T47D (cell line): ENCODE measurements at regions not wholly inside any gene's neighbourhood (a gene's known extent, or its start where the extent isn't known, plus 50 kb on each side); places are given as distances from the start of the nearest gene placed in this dataset.

Source experiments
- DNase-seq, 2 experiments: peaks; one replicate each; pipeline versions ENCODE4 v3.0.0 to v3.0.0-alpha.2; 2011 to 2012; ENCODE audit warnings: low read depth in 1 of 2, low spot score in 1 of 2
- JUND ChIP-seq: IDR thresholded peaks from 2 replicates; pipeline ENCODE4 v1.6.1; 2012; ENCODE audit warnings: low read depth
- in situ Hi-C: cut with HindIII; loops from 2 replicates; pipeline ENCODE4 v1.10.0; 2016; ENCODE audit warnings: low sequenced_read_pairs, low pct_unique_long_range_greater_than_20kb

GRCh38 chr7:131911112-131911511 is 354.7 kb upstream of the PODXL start:
- DNase-seq = no peak
- in situ Hi-C loops = no loop called here
- TF ChIP-seq JUND = no peak

GRCh38 chr7:131909151-131909768 is 352.8 kb upstream of the PODXL start:
- TF ChIP-seq JUND = no peak
- in situ Hi-C loops = no loop called here
- no peak for DNase-seq

- in situ Hi-C loops = no loop called here
- no peak for DNase-seq
These were observed 352.3 kb upstream of the PODXL start for GRCh38 chr7:131908714-131909113.

GRCh38 chr7:131905471-131905973 is 349.1 kb upstream of the PODXL start:
- TF ChIP-seq JUND = no peak
- in situ Hi-C loops = no loop called here
- no peak for DNase-seq

More at GRCh38 chr7:131908714-131909113, 352.3 kb upstream of the PODXL start:
- TF ChIP-seq JUND = no peak

- TF ChIP-seq JUND = no peak
- in situ Hi-C loops = no loop called here
- DNase-seq = no peak
These were observed 348.4 kb upstream of the PODXL start for GRCh38 chr7:131904760-131905327.

GRCh38 chr7:131903315-131903714 is 346.9 kb upstream of the PODXL start:
- no peak for DNase-seq
- TF ChIP-seq JUND = no peak
- in situ Hi-C loops = no loop called here

- DNase-seq = no peak
- TF ChIP-seq JUND = no peak
- in situ Hi-C loops = no loop called here
These were observed 344.4 kb upstream of the PODXL start for GRCh38 chr7:131900785-131901287.

- TF ChIP-seq JUND = no peak
- in situ Hi-C loops = no loop called here
- no peak for DNase-seq
These were observed 343.0 kb upstream of the PODXL start for GRCh38 chr7:131899271-131900030.

- no peak for DNase-seq
- in situ Hi-C loops = no loop called here
- no peak for TF ChIP-seq JUND
These were observed 342.0 kb upstream of the PODXL start for GRCh38 chr7:131898418-131898817.

- DNase-seq = no peak
- no peak for TF ChIP-seq JUND
- in situ Hi-C loops = no loop called here
These were observed 341.4 kb upstream of the PODXL start for GRCh38 chr7:131897790-131898165.

GRCh38 chr7:131897016-131897789 is 340.8 kb upstream of the PODXL start:
- in situ Hi-C loops = no loop called here
- no peak for DNase-seq
- TF ChIP-seq JUND = no peak

- DNase-seq = no peak
- in situ Hi-C loops = no loop called here
These were observed 339.9 kb upstream of the PODXL start for GRCh38 chr7:131896165-131896863.

More at GRCh38 chr7:131896165-131896863, 339.9 kb upstream of the PODXL start:
- no peak for TF ChIP-seq JUND
